Mammary epithelial cell (primary cell): ENCODE measurements at regions not wholly inside any gene's neighbourhood (a gene's known extent, or its start where the extent isn't known, plus 50 kb on each side); places are given as distances from the start of the nearest gene placed in this dataset.

Experiments
- EZH2 ChIP-seq: IDR thresholded peaks from 2 replicates; pipeline ENCODE4 v1.6.1; 2012; ENCODE audit warnings: low read length, inconsistent platforms, borderline replicate concordance
- TF ChIP-seq, protein P1 (sequence below), 2 donors: IDR thresholded peaks in 1 of 2; conservative IDR thresholded peaks in 1 of 2; 2 replicates each; pipeline ENCODE4 v1.5.1; 2011 to 2012; ENCODE audit warnings: inconsistent platforms in 2 of 2, low read length in 2 of 2, mild to moderate bottlenecking in 2 of 2, control low read depth in 1 of 2, low read depth in 1 of 2; ENCODE audit not compliant: insufficient read depth in 1 of 2; ENCODE audit errors: extremely low read depth in 1 of 2

DNA sequence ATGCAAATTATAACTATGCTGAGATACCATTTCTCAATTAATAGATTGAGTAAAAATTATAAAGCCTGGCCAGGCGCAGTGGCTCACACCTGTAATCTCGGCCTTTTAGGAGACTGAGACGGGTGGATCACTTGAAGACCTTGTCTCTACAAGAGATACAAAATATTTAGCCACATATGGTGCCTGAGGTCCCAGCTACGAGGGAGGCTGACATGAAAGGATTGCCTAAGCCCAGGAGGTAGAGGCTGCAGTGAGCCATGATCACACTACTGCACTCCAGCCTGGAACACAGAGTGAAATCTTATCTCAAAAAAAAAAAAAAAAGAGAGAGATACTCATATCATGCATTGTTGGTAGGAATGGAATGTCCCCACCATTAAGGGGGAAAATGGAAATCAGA, 142.4 kb downstream of the RCN1 start:
- TF ChIP-seq, protein P1, sequence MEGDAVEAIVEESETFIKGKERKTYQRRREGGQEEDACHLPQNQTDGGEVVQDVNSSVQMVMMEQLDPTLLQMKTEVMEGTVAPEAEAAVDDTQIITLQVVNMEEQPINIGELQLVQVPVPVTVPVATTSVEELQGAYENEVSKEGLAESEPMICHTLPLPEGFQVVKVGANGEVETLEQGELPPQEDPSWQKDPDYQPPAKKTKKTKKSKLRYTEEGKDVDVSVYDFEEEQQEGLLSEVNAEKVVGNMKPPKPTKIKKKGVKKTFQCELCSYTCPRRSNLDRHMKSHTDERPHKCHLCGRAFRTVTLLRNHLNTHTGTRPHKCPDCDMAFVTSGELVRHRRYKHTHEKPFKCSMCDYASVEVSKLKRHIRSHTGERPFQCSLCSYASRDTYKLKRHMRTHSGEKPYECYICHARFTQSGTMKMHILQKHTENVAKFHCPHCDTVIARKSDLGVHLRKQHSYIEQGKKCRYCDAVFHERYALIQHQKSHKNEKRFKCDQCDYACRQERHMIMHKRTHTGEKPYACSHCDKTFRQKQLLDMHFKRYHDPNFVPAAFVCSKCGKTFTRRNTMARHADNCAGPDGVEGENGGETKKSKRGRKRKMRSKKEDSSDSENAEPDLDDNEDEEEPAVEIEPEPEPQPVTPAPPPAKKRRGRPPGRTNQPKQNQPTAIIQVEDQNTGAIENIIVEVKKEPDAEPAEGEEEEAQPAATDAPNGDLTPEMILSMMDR (conservative IDR thresholded peaks at IDR 0.05 in 1 of 2, IDR thresholded peaks at IDR 0.05 in 1 of 2; ENCODE audit: extremely low read depth in 1 of 2, insufficient read depth in 1 of 2, low read depth in 1 of 2, low read length in 2 of 2), result no peak
- no peak for TF ChIP-seq EZH2
